SU-DHL-6 (cell line): ENCODE measurements at regions not wholly inside any gene's neighbourhood (a gene's known extent, or its start where the extent isn't known, plus 50 kb on each side); places are given as distances from the start of the nearest gene placed in this dataset.

Experiments used
- H2AFZ ChIP-seq: fragments of 200-600 bp; sonication (generic); 2 replicates; pipeline ENCODE4 v1.6.1; 2014; ENCODE audit warnings: low read depth, mild to moderate bottlenecking, moderate library complexity, mixed read lengths, antibody characterized with exemption, low read length; ENCODE audit not compliant: severe bottlenecking
- H3F3A ChIP-seq: fragments of 200-600 bp; shearing (Covaris generic); 2 replicates; pipeline ENCODE4 v1.6.0; 2016; ENCODE audit warnings: antibody characterized with exemption, mild to moderate bottlenecking; ENCODE audit not compliant: insufficient read depth
- H3K27ac ChIP-seq: fragments of 200-600 bp; sonication (generic); 2 replicates; pipeline ENCODE4 v1.5.1; 2016; ENCODE audit warnings: low read depth, mild to moderate bottlenecking, low read length, moderate library complexity, mixed read lengths
- H3K27me3 ChIP-seq: fragments of 200-600 bp; sonication (generic), shearing (Covaris generic); 2 replicates; pipeline ENCODE4 v1.6.0; 2014; ENCODE audit warnings: mild to moderate bottlenecking, low read length
- H3K36me3 ChIP-seq: fragments of 200-600 bp; sonication (generic); 2 replicates; pipeline ENCODE4 v1.6.1; 2014; ENCODE audit warnings: mild to moderate bottlenecking, low read length, mixed read lengths
- H3K4me2 ChIP-seq: fragments of 300-600, 200-600 bp; shearing (Covaris generic), sonication (generic); 2 replicates; pipeline ENCODE4 v1.6.0; 2014; ENCODE audit warnings: low read length, low read depth, mild to moderate bottlenecking; ENCODE audit not compliant: poor library complexity, severe bottlenecking
- H3K4me3 ChIP-seq: fragments of 200-600 bp; sonication (generic); 2 replicates; pipeline ENCODE4 v1.5.1; 2014; ENCODE audit warnings: antibody characterized with exemption, low read length, mild to moderate bottlenecking, mixed read lengths; ENCODE audit not compliant: insufficient read depth, poor library complexity, severe bottlenecking
- H3K79me2 ChIP-seq: fragments of 200-600 bp; sonication (generic); 2 replicates; pipeline ENCODE4 v1.6.1; 2014; ENCODE audit warnings: mild to moderate bottlenecking, low read length, moderate library complexity; ENCODE audit not compliant: insufficient read depth
- H3K9ac ChIP-seq: fragments of 200-600 bp; sonication (generic); 2 replicates; pipeline ENCODE4 v1.7.0; 2014; ENCODE audit warnings: mild to moderate bottlenecking, low read length
- H3K9me2 ChIP-seq: fragments of 200-600 bp; sonication (generic); replicated peaks from 2 replicates; pipeline ENCODE4 v1.6.1; 2014; ENCODE audit warnings: low read length; ENCODE audit not compliant: insufficient read depth
- H3K9me3 ChIP-seq: fragments of 200-600 bp; sonication (generic); 2 replicates; pipeline ENCODE4 v1.6.1; 2014; ENCODE audit warnings: low read length, mixed read lengths; ENCODE audit not compliant: insufficient read depth
- H4K20me1 ChIP-seq: fragments of 200-600 bp; sonication (generic); 2 replicates; pipeline ENCODE4 v1.6.1; 2014; ENCODE audit warnings: low read depth, mild to moderate bottlenecking, antibody characterized with exemption, low read length, moderate library complexity, mixed read lengths
- CTCF ChIP-seq: fragments of 200-600 bp; sonication (generic); IDR thresholded peaks from one replicate; pipeline ENCODE4 v1.5.1; 2017; ENCODE audit warnings: antibody characterized with exemption, mild to moderate bottlenecking, low read length, moderate library complexity; ENCODE audit not compliant: insufficient read depth, poor library complexity, severe bottlenecking
- EZH2phosphoT487 ChIP-seq: fragments of 200-600 bp; sonication (generic), shearing (Covaris generic); conservative IDR thresholded peaks from 2 replicates; pipeline ENCODE4 v1.6.1; 2018; ENCODE audit warnings: mild to moderate bottlenecking, antibody characterized with exemption, low read length, moderate library complexity, mixed read lengths

- no peaks in the 10 kb centered on the region for H3K36me3 ChIP-seq
- no peaks in the 10 kb centered on the region for H3K27me3 ChIP-seq
- H4K20me1 ChIP-seq, result no peaks in the 10 kb centered on the region
- TF ChIP-seq CTCF, result no peak
- no peak for TF ChIP-seq EZH2phosphoT487
- H3K9me3 ChIP-seq, result no peaks in the 10 kb centered on the region
- H2AFZ ChIP-seq, result no peak overlapping the region
- H3K4me3 ChIP-seq, result no peak overlapping the region
- H3K9me2 ChIP-seq, result no peaks in the 10 kb centered on the region
- no peaks in the 10 kb centered on the region for H3F3A ChIP-seq
- H3K27ac ChIP-seq, result no peak overlapping the region
- no peak overlapping the region for H3K4me2 ChIP-seq
- no peaks in the 10 kb centered on the region for H3K79me2 ChIP-seq
- no peak overlapping the region for H3K9ac ChIP-seq
Measured at GRCh38 chr16:86222547-86222946, 287.8 kb upstream of the FOXF1 start.

- Histone ChIP-seq H3K9me2 (no peaks in the 10 kb centered on the region), H3K27me3 (no peaks in the 10 kb centered on the region), H3K4me3 (no peak overlapping the region), H3K27ac (no peak overlapping the region), H4K20me1 (no peaks in the 10 kb centered on the region), H2AFZ (no peak overlapping the region), H3F3A (no peaks in the 10 kb centered on the region), H3K36me3 (no peaks in the 10 kb centered on the region), H3K79me2 (no peaks in the 10 kb centered on the region), H3K9me3 (no peaks in the 10 kb centered on the region), H3K4me2 (no peak overlapping the region), H3K9ac (no peak overlapping the region)
- TF ChIP-seq EZH2phosphoT487 (0 out of 2 replicates have a peak, but pooled peaks have one; percentile 66), CTCF (no peak)
Measured at GRCh38 chr16:86222965-86223551, 287.3 kb upstream of the FOXF1 start.

GRCh38 chr16:86224126-86224525, 286.2 kb upstream of the FOXF1 start:
- Histone ChIP-seq H3K9ac (no peak overlapping the region), H3K27ac (no peak overlapping the region), H3K79me2 (no peaks in the 10 kb centered on the region), H3K9me2 (no peaks in the 10 kb centered on the region), H3F3A (no peaks in the 10 kb centered on the region), H4K20me1 (no peaks in the 10 kb centered on the region), H3K9me3 (no peaks in the 10 kb centered on the region), H3K36me3 (no peaks in the 10 kb centered on the region), H3K4me2 (no peak overlapping the region), H3K27me3 (no peaks in the 10 kb centered on the region), H2AFZ (no peak overlapping the region), H3K4me3 (no peak overlapping the region)
- TF ChIP-seq EZH2phosphoT487, result no peak
- no peak for TF ChIP-seq CTCF
